Hepatocyte (in vitro differentiated cells): ENCODE measurements at regions not wholly inside any gene's neighbourhood (a gene's known extent, or its start where the extent isn't known, plus 50 kb on each side); places are given as distances from the start of the nearest gene placed in this dataset.

ENCODE experiments used
- DNase-seq: peaks from one replicate; pipeline ENCODE4 v3.0.0-alpha.2; 2016; ENCODE audit warnings: low spot score
- H2AFZ ChIP-seq: fragments of 200-600 bp; sonication (generic); 2 replicates; pipeline ENCODE4 v1.6.0; 2016; ENCODE audit warnings: antibody characterized with exemption, mild to moderate bottlenecking
- H3K27ac ChIP-seq: fragments of 200-600 bp; sonication (generic); 2 replicates; pipeline ENCODE4 v1.5.1; 2016; ENCODE audit warnings: mild to moderate bottlenecking
- H3K27me3 ChIP-seq: fragments of 200-600 bp; sonication (generic); 2 replicates; pipeline ENCODE4 v1.6.1; 2016
- H3K36me3 ChIP-seq: fragments of 200-600 bp; sonication (generic); replicated peaks from 2 replicates; pipeline ENCODE4 v1.5.1; 2016; ENCODE audit warnings: low read depth; ENCODE audit not compliant: insufficient read depth
- H3K4me1 ChIP-seq: fragments of 200-600 bp; sonication (generic); 2 replicates; pipeline ENCODE4 v1.5.1; 2016; ENCODE audit warnings: mild to moderate bottlenecking, moderate library complexity; ENCODE audit not compliant: insufficient read depth
- H3K4me2 ChIP-seq: fragments of 200-600 bp; sonication (generic); 2 replicates; pipeline ENCODE4 v1.6.0; 2016
- H3K4me3 ChIP-seq: fragments of 200-600 bp; sonication (generic); 2 replicates; pipeline ENCODE4 v1.5.1; 2016; ENCODE audit warnings: mild to moderate bottlenecking
- H3K79me2 ChIP-seq: fragments of 200-600 bp; sonication (generic); 2 replicates; pipeline ENCODE4 v1.6.0; 2017; ENCODE audit warnings: mild to moderate bottlenecking
- H3K9me2 ChIP-seq: fragments of 200-600 bp; sonication (generic); replicated peaks from 2 replicates; pipeline ENCODE4 v1.6.0; 2017; ENCODE audit warnings: mild to moderate bottlenecking; ENCODE audit not compliant: insufficient read depth
- H3K9me3 ChIP-seq: fragments of 200-600 bp; sonication (generic); 2 replicates; pipeline ENCODE4 v1.5.1; 2016; ENCODE audit warnings: low read depth, mild to moderate bottlenecking
- H4K20me1 ChIP-seq: fragments of 200-600 bp; sonication (generic); 2 replicates; pipeline ENCODE4 v1.6.0; 2016; ENCODE audit warnings: mild to moderate bottlenecking; ENCODE audit not compliant: insufficient read depth, poor library complexity, severe bottlenecking
- CTCF ChIP-seq: fragments of 200-600 bp; sonication (generic); IDR thresholded peaks from 2 replicates; pipeline ENCODE4 v1.5.1; 2016; ENCODE audit warnings: antibody characterized with exemption, mild to moderate bottlenecking; ENCODE audit not compliant: poor library complexity
- EZH2 ChIP-seq: fragments of 200-600 bp; sonication (generic); IDR thresholded peaks from 2 replicates; pipeline ENCODE4 v1.6.1; 2016; ENCODE audit warnings: antibody characterized with exemption, mild to moderate bottlenecking, borderline replicate concordance
- EZH2phosphoT487 ChIP-seq: fragments of 200-600 bp; sonication (generic); IDR thresholded peaks from one replicate; pipeline ENCODE4 v1.6.1; 2018; ENCODE audit warnings: antibody characterized with exemption, mild to moderate bottlenecking, low read depth, moderate library complexity; ENCODE audit not compliant: unreplicated experiment, severe bottlenecking
- WGBS: methylation state at CpG from one replicate; pipeline ENCODE4 v1.1.6; 2016; ENCODE audit warnings: low lambda C conversion rate; ENCODE audit errors: missing lambda C conversion rate; 5-methylcytosine and 5-hydroxymethylcytosine counted together

GRCh38 chr2:188119112-188119838, 172.4 kb upstream of the GULP1 start:
- Histone ChIP-seq H3K27ac (no peak overlapping the region), H3K4me2 (no peak overlapping the region), H2AFZ (no peak overlapping the region), H4K20me1 (no peaks in the 10 kb centered on the region), H3K4me1 (no peaks in the 10 kb centered on the region), H3K36me3 (no peaks in the 10 kb centered on the region), H3K79me2 (no peaks in the 10 kb centered on the region), H3K9me3 (no peaks in the 10 kb centered on the region), H3K27me3 (no peaks in the 10 kb centered on the region), H3K9me2 (no peaks in the 10 kb centered on the region), H3K4me3 (no peak overlapping the region)
- 59% methylated on average over 5 of the region's 5 CpGs for WGBS
- TF ChIP-seq EZH2 (no peak), EZH2phosphoT487 (no peak), CTCF (no peak)
- no peak for DNase-seq

- Histone ChIP-seq H3K9me2 (no peaks in the 10 kb centered on the region), H3K9me3 (no peaks in the 10 kb centered on the region), H3K36me3 (no peaks in the 10 kb centered on the region), H3K27ac (no peak overlapping the region), H3K4me3 (no peak overlapping the region), H3K4me2 (peak overlapping the region; percentile 21), H2AFZ (no peak overlapping the region), H3K27me3 (no peaks in the 10 kb centered on the region), H3K4me1 (no peaks in the 10 kb centered on the region), H3K79me2 (no peaks in the 10 kb centered on the region), H4K20me1 (no peaks in the 10 kb centered on the region)
- no peak for TF ChIP-seq CTCF
- no peak for TF ChIP-seq EZH2phosphoT487
- no peak for TF ChIP-seq EZH2
- DNase-seq: no peak
Measured at GRCh38 chr2:188122985-188123384, 168.7 kb upstream of the GULP1 start.

DNA sequence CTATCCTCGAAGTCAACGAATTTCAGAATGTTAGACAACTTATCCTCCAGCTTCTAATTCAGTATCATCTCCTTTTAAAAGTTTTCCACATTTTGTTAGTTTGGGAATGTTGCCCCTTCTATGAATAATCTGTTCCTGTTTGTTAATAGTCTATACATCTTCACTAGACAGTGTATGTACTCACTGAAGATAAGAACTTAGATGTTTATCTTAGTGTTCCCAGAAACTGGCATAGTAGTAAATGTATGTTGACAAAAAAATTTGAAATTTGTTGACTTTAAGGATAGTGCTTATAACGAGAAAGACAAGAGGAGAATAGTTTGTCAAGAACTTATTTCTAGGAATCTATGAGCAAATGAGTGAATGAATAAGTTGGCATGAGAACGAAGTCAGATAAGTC, 162.0 kb upstream of the GULP1 start:
- Histone ChIP-seq H3K9me3 (no peaks in the 10 kb centered on the region), H3K4me1 (no peaks in the 10 kb centered on the region), H3K36me3 (no peaks in the 10 kb centered on the region), H3K27me3 (no peaks in the 10 kb centered on the region), H3K4me2 (no peak overlapping the region), H3K4me3 (no peak overlapping the region), H2AFZ (no peak overlapping the region), H3K79me2 (no peaks in the 10 kb centered on the region), H3K27ac (no peak overlapping the region), H3K9me2 (no peaks in the 10 kb centered on the region), H4K20me1 (no peaks in the 10 kb centered on the region)
- TF ChIP-seq EZH2phosphoT487: no peak
- no peak for TF ChIP-seq CTCF
- no peak for TF ChIP-seq EZH2
- DNase-seq: no peak
- WGBS: 74% methylated on average over 4 of the region's 4 CpGs

- no peaks in the 10 kb centered on the region for H4K20me1 ChIP-seq
Measured at GRCh38 chr2:188130317-188130716, 161.4 kb upstream of the GULP1 start.

More at GRCh38 chr2:188130317-188130716, 161.4 kb upstream of the GULP1 start:
- Histone ChIP-seq H3K27me3 (no peaks in the 10 kb centered on the region), H3K4me2 (no peak overlapping the region), H3K4me1 (no peaks in the 10 kb centered on the region), H3K9me2 (no peaks in the 10 kb centered on the region), H3K27ac (no peak overlapping the region), H3K79me2 (no peaks in the 10 kb centered on the region), H3K9me3 (no peaks in the 10 kb centered on the region), H3K4me3 (no peak overlapping the region), H3K36me3 (no peaks in the 10 kb centered on the region), H2AFZ (no peak overlapping the region)
- no peak for DNase-seq
- TF ChIP-seq EZH2phosphoT487: no peak
- no peak for TF ChIP-seq EZH2
- TF ChIP-seq CTCF: no peak
